PC-9 (cell line): ENCODE measurements at regions not wholly inside any gene's neighbourhood (a gene's known extent, or its start where the extent isn't known, plus 50 kb on each side); places are given as distances from the start of the nearest gene placed in this dataset.

Experiments used
- BruUV-seq: library from RNA; stranded (reverse); fragments of 400-500 nt; replicated peaks from 2 replicates; lab custom pipeline; 2021; lab: Mats Ljungman, UMichigan
- CTCF ChIA-PET: fragments of 300-600 bp; sonication (Branson Sonifier 250); formaldehyde crosslinking; loops from one replicate; lab custom pipeline; 2022; ENCODE audit warnings: antibody characterized with exemption; lab: Charles Lee
- POLR2A ChIA-PET: fragments of 300-600 bp; sonication (Branson Sonifier 250); formaldehyde crosslinking; loops from one replicate; lab custom pipeline; 2022; ENCODE audit warnings: antibody characterized with exemption; ENCODE audit not compliant: unreplicated experiment; lab: Charles Lee
- DNase-seq, 2 experiments: peaks; one replicate each; pipeline versions ENCODE4 v3.0.0 to v3.0.0-alpha.2; 2015 to 2022; ENCODE audit warnings: mixed read lengths in 1 of 2
- H2AFZ ChIP-seq: fragments of 200-600 bp; sonication (generic); 2 replicates; pipeline ENCODE4 v1.8.1; 2017; ENCODE audit warnings: antibody characterized with exemption
- H3F3A ChIP-seq: fragments of 200-600 bp; sonication (generic); 2 replicates; pipeline ENCODE4 v1.8.1; 2017; ENCODE audit warnings: antibody characterized with exemption, mild to moderate bottlenecking, low read depth; ENCODE audit not compliant: insufficient read depth
- H3K27ac ChIP-seq: fragments of 200-600 bp; sonication (generic); 2 replicates; pipeline ENCODE4 v1.6.1; 2016; ENCODE audit warnings: mixed run types
- H3K27me3 ChIP-seq: fragments of 200-600 bp; sonication (generic); 2 replicates; pipeline ENCODE4 v1.6.1; 2016; ENCODE audit warnings: low read depth, mixed run types; ENCODE audit not compliant: insufficient read depth
- H3K36me3 ChIP-seq: fragments of 200-600 bp; sonication (generic); 2 replicates; pipeline ENCODE4 v1.6.1; 2016; ENCODE audit warnings: low read depth, mixed run types
- H3K4me1 ChIP-seq: fragments of 200-600 bp; sonication (generic); replicated peaks from 2 replicates; pipeline ENCODE4 v1.6.1; 2016; ENCODE audit warnings: mixed run types; ENCODE audit not compliant: insufficient read depth
- H3K4me2 ChIP-seq: fragments of 200-600 bp; sonication (generic); 2 replicates; pipeline ENCODE4 v1.6.1; 2017; ENCODE audit warnings: mixed run types
- H3K4me3 ChIP-seq: fragments of 200-600 bp; sonication (generic); 2 replicates; pipeline ENCODE4 v1.6.1; 2016; ENCODE audit warnings: mixed run types
- H3K79me2 ChIP-seq: fragments of 200-600 bp; sonication (generic); 2 replicates; pipeline ENCODE4 v1.6.1; 2017; ENCODE audit warnings: low read depth, mixed run types
- H3K9me2 ChIP-seq: fragments of 200-600 bp; sonication (generic); 2 replicates; pipeline ENCODE4 v1.8.1; 2017; ENCODE audit warnings: mild to moderate bottlenecking; ENCODE audit not compliant: insufficient read depth
- H3K9me3 ChIP-seq: fragments of 200-600 bp; sonication (generic); 2 replicates; pipeline ENCODE4 v1.8.1; 2016; ENCODE audit warnings: low read depth; ENCODE audit not compliant: insufficient read depth
- H4K20me1 ChIP-seq: fragments of 200-600 bp; sonication (generic); 2 replicates; pipeline ENCODE4 v1.8.1; 2017; ENCODE audit not compliant: insufficient read depth
- CTCF ChIP-seq: fragments of 200-600 bp; sonication (generic); conservative IDR thresholded peaks from 2 replicates; pipeline ENCODE4 v1.6.1; 2017; ENCODE audit warnings: mixed run types, antibody characterized with exemption, mild to moderate bottlenecking, moderate library complexity
- EZH2 ChIP-seq: fragments of 200-600 bp; sonication (generic); IDR thresholded peaks from 2 replicates; pipeline ENCODE4 v1.8.0; 2017; ENCODE audit warnings: antibody characterized with exemption, low read depth
- intact Hi-C: fragments of 100-400 bp; cut with micrococcal nuclease; formaldehyde crosslinking; loops from one replicate; pipeline ENCODE4 v1.10.0; 2022; ENCODE audit not compliant: unreplicated experiment

- no TSS peak for BruUV-seq
- Histone ChIP-seq H3K9me2 (no peaks in the 10 kb centered on the region), H3K27me3 (no peaks in the 10 kb centered on the region), H3K36me3 (no peaks in the 10 kb centered on the region), H3F3A (no peaks in the 10 kb centered on the region), H3K27ac (no peak overlapping the region), H3K79me2 (no peaks in the 10 kb centered on the region), H3K9me3 (no peaks in the 10 kb centered on the region), H4K20me1 (no peaks in the 10 kb centered on the region), H3K4me2 (no peak overlapping the region), H2AFZ (no peak overlapping the region), H3K4me1 (no peaks in the 10 kb centered on the region), H3K4me3 (no peak overlapping the region)
- intact Hi-C loops = no loop called here
- CTCF ChIA-PET = no interaction called here
- POLR2A ChIA-PET = no interaction called here
- TF ChIP-seq CTCF = no peak
- no peak for TF ChIP-seq EZH2
- no peak for DNase-seq
These were observed 346.6 kb upstream of the MEIS2 start for GRCh38 chr15:37446921-37447320.

- Histone ChIP-seq H3F3A (no peaks in the 10 kb centered on the region), H2AFZ (no peak overlapping the region), H4K20me1 (no peaks in the 10 kb centered on the region), H3K36me3 (no peaks in the 10 kb centered on the region), H3K4me1 (no peaks in the 10 kb centered on the region), H3K4me3 (no peak overlapping the region), H3K27me3 (no peaks in the 10 kb centered on the region), H3K9me3 (no peaks in the 10 kb centered on the region), H3K4me2 (no peak overlapping the region), H3K79me2 (no peaks in the 10 kb centered on the region), H3K27ac (no peak overlapping the region), H3K9me2 (no peaks in the 10 kb centered on the region)
- BruUV-seq = no TSS peak
- TF ChIP-seq EZH2 (no peak), CTCF (no peak)
- ChIA-PET POLR2A (no interaction called here), CTCF (no interaction called here)
- intact Hi-C loops = no loop called here
- DNase-seq = no peak
These were observed 352.1 kb upstream of the MEIS2 start for GRCh38 chr15:37452498-37452897.

- ChIA-PET CTCF (no interaction called here), POLR2A (no interaction called here)
- BruUV-seq = no TSS peak
- intact Hi-C loops = no loop called here
- Histone ChIP-seq H3K9me2 (no peaks in the 10 kb centered on the region), H3K79me2 (no peaks in the 10 kb centered on the region), H2AFZ (no peak overlapping the region), H3F3A (no peaks in the 10 kb centered on the region), H4K20me1 (no peaks in the 10 kb centered on the region), H3K4me1 (no peaks in the 10 kb centered on the region), H3K27me3 (no peaks in the 10 kb centered on the region), H3K4me2 (no peak overlapping the region), H3K9me3 (no peaks in the 10 kb centered on the region), H3K27ac (no peak overlapping the region), H3K36me3 (no peaks in the 10 kb centered on the region), H3K4me3 (no peak overlapping the region)
- DNase-seq = no peak
- TF ChIP-seq EZH2 = no peak
- no peak for TF ChIP-seq CTCF
These were observed 380.1 kb upstream of the MEIS2 start for GRCh38 chr15:37480482-37480881.
